ENCODE measurements at regions not wholly inside any gene's neighbourhood (a gene's known extent, or its start where the extent isn't known, plus 50 kb on each side); places are given as distances from the start of the nearest gene placed in this dataset.

DNA sequence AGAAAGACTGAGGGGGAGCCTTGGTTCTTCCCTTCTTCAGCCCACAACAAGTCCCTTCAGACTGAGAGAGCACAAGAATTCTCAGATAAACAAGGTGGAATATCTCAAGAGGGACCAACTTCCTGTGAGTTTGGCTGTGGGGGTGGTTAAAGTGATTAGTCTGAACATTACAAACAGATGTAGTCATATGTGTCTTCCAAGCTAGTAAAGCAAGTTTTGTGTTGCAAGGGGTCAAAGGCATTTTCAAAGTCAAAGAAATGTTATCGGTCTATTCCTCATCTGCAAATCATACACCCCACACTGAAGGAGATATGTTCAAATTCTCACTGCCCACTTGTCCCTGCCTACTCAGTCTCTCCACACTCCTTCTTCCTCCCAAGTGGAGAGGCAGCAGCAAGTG, 242.5 kb downstream of the FAM43A start:
- Histone ChIP-seq H3K9ac (ENCODE audit: extremely low read depth, insufficient read length, low read length) (no peak overlapping the region), H3K9me3 (ENCODE audit: control insufficient read depth, low read depth, low read length) (no peaks in the 10 kb centered on the region), H3K27me3 (ENCODE audit: insufficient read depth, low read length) (no peaks in the 10 kb centered on the region), H3K4me1 (ENCODE audit: insufficient read depth, low read length) (peaks cover 6% of the 10 kb centered on the region; the same call in 1 of the 2 replicates), H3K79me2 (ENCODE audit: insufficient read depth, low read length) (no peaks in the 10 kb centered on the region), H2BK20ac (ENCODE audit: low read depth, low read length, poor library complexity, severe bottlenecking) (no peak overlapping the region), H2BK12ac (ENCODE audit: insufficient read length, low read depth, low read length) (no peak overlapping the region), H2AFZ (ENCODE audit: low read length) (no peak overlapping the region), H3K4ac (ENCODE audit: low read depth, low read length) (no peak overlapping the region), H4K91ac (ENCODE audit: insufficient read length, low read depth, low read length) (no peak overlapping the region), H3K27ac (ENCODE audit: insufficient read length, low read depth, low read length) (no peak overlapping the region), H2BK15ac (ENCODE audit: low read depth, low read length) (no peak overlapping the region), H3K79me1 (ENCODE audit: insufficient read depth, low read depth, low read length, poor library complexity, severe bottlenecking) (no peaks in the 10 kb centered on the region), H4K20me1 (ENCODE audit: control insufficient read depth, insufficient read depth, insufficient read length) (no peaks in the 10 kb centered on the region), H2BK5ac (ENCODE audit: insufficient read length, low read length) (no peak overlapping the region), H3K23ac (ENCODE audit: insufficient read length, low read depth, low read length) (no peak overlapping the region), H2BK120ac (ENCODE audit: low read depth, low read length, poor library complexity, severe bottlenecking) (no peak overlapping the region), H2AK5ac (ENCODE audit: insufficient read length, low read length) (no peak overlapping the region), H3K56ac (ENCODE audit: insufficient read length, low read depth, low read length) (no peak overlapping the region), H4K8ac (replicated peaks; ENCODE audit: insufficient read length, low read depth, low read length) (no peak overlapping the region), H3K4me2 (ENCODE audit: insufficient read depth, insufficient read length, low read length) (no peak overlapping the region), H3K18ac (ENCODE audit: insufficient read length, low read depth, low read length) (no peak overlapping the region), H3T11ph (ENCODE audit: low read length) (no peak overlapping the region), H4K5ac (ENCODE audit: insufficient read length, low read depth, low read length) (no peak overlapping the region), H3K14ac (ENCODE audit: insufficient read depth, low read length) (no peak overlapping the region), H3K23me2 (ENCODE audit: insufficient read length, low read depth, low read length, poor library complexity, severe bottlenecking) (no peaks in the 10 kb centered on the region)
- Mint-ChIP-seq H3K36me3 (ENCODE audit: insufficient read depth in 1 of 3, low read depth in 3 of 3) (peaks cover 0 to 17% (median 3%) of the 10 kb centered on the region in 3 experiments; a peak in 5 of 7 replicates), H3K9me3 (peaks cover 16 to 25% of the 10 kb centered on the region in 2 experiments; a peak in 4 of 5 replicates), H3K27ac (no peak overlapping the region), H3K4me3 (no peak overlapping the region), H3K4me1 (peaks cover 14 to 24% of the 10 kb centered on the region in 2 experiments), H3K27me3 (ENCODE audit: low read depth) (peaks cover 9% of the 10 kb centered on the region)
- no CpG with 5 or more reads among the region's 1 CpG for WGBS (ENCODE audit: extremely low coverage, insufficient read length, low lambda C conversion rate)
- DNase-seq: no peak
- TF ChIP-seq, protein P1, sequence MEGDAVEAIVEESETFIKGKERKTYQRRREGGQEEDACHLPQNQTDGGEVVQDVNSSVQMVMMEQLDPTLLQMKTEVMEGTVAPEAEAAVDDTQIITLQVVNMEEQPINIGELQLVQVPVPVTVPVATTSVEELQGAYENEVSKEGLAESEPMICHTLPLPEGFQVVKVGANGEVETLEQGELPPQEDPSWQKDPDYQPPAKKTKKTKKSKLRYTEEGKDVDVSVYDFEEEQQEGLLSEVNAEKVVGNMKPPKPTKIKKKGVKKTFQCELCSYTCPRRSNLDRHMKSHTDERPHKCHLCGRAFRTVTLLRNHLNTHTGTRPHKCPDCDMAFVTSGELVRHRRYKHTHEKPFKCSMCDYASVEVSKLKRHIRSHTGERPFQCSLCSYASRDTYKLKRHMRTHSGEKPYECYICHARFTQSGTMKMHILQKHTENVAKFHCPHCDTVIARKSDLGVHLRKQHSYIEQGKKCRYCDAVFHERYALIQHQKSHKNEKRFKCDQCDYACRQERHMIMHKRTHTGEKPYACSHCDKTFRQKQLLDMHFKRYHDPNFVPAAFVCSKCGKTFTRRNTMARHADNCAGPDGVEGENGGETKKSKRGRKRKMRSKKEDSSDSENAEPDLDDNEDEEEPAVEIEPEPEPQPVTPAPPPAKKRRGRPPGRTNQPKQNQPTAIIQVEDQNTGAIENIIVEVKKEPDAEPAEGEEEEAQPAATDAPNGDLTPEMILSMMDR (conservative IDR thresholded peaks at IDR 0.05): no peak
